ENCODE measurements at regions not wholly inside any gene's neighbourhood (a gene's known extent, or its start where the extent isn't known, plus 50 kb on each side); places are given as distances from the start of the nearest gene placed in this dataset.

- H3K27ac ChIP-seq = no peak overlapping the region
- peaks cover 2% of the 10 kb centered on the region; the same call in 1 of the 3 replicates for H3K9me3 ChIP-seq
- DNase-seq (ENCODE audit: low read depth in 1 of 2, low spot score in 1 of 2) = no peak
- ATAC-seq = no peak
- ChIA-PET POLR2A (no interaction called here), CTCF (no interaction called here)
- H3K4me2 ChIP-seq = no peak overlapping the region
- no peaks in the 10 kb centered on the region for H3K4me1 ChIP-seq
- no peak for FAIRE-seq
- TF ChIP-seq EP300 (IDR thresholded peaks at IDR 0.05) (no peak), HEYL (CRISPR knock-in tag; IDR thresholded peaks at IDR 0.05) (no peak), SMC3 (IDR thresholded peaks at IDR 0.05) (no peak), HDAC2 (IDR thresholded peaks at IDR 0.05) (no peak), FOSL2 (IDR thresholded peaks at IDR 0.05) (no peak), FOSL2 (CRISPR knock-in tag; IDR thresholded peaks at IDR 0.05) (no peak), TP53 (CRISPR knock-in tag; IDR thresholded peaks at IDR 0.05) (no peak), RAD21 (conservative IDR thresholded peaks at IDR 0.05 in 1 of 2, IDR thresholded peaks at IDR 0.05 in 1 of 2) (no peak), FOXS1 (CRISPR knock-in tag; IDR thresholded peaks at IDR 0.05) (no peak)
- TF ChIP-seq, protein P1, sequence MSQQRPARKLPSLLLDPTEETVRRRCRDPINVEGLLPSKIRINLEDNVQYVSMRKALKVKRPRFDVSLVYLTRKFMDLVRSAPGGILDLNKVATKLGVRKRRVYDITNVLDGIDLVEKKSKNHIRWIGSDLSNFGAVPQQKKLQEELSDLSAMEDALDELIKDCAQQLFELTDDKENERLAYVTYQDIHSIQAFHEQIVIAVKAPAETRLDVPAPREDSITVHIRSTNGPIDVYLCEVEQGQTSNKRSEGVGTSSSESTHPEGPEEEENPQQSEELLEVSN (IDR thresholded peaks at IDR 0.05; ENCODE audit: borderline replicate concordance, low read depth) = no peak
- TF ChIP-seq, protein P2, sequence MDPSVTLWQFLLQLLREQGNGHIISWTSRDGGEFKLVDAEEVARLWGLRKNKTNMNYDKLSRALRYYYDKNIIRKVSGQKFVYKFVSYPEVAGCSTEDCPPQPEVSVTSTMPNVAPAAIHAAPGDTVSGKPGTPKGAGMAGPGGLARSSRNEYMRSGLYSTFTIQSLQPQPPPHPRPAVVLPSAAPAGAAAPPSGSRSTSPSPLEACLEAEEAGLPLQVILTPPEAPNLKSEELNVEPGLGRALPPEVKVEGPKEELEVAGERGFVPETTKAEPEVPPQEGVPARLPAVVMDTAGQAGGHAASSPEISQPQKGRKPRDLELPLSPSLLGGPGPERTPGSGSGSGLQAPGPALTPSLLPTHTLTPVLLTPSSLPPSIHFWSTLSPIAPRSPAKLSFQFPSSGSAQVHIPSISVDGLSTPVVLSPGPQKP (IDR thresholded peaks at IDR 0.05; ENCODE audit: low read depth, low read length) = no peak
- TF ChIP-seq, protein P3, sequence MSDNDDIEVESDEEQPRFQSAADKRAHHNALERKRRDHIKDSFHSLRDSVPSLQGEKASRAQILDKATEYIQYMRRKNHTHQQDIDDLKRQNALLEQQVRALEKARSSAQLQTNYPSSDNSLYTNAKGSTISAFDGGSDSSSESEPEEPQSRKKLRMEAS (IDR thresholded peaks at IDR 0.05) = no peak
- WGBS (ENCODE audit: missing lambda C conversion rate) = 4% methylated on average over 1 of the region's 1 CpG
- no peak overlapping the region for H3K4me3 ChIP-seq
These were observed 340.8 kb downstream of the BCAT1 start for GRCh38 chr12:24608108-24608507.

DNA sequence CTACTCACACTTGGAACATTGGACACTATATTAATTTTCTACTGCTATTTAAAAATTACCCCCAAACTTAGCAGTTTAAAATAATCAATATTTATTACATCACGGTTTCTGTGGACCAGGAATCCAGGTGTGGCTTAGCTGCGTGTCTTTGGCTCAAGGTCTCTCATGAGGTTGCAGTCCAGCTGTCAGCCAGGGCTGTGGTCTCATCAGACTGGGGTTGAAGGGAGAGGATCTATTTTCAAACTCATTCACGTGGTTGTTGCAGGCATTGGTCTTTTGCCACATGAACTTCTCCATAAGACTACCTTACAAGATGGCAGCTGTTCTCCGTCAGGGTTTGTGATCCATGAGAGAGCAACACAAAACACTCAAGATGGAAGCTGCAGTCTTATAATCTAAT, 343.0 kb downstream of the BCAT1 start:
- Histone ChIP-seq H3K9me3 (no peaks in the 10 kb centered on the region; the same call in 2 of the 3 replicates), H3K4me3 (no peak overlapping the region), H3K4me2 (no peak overlapping the region), H3K4me1 (no peaks in the 10 kb centered on the region), H3K27ac (no peak overlapping the region)
- TF ChIP-seq MYC (IDR thresholded peaks at IDR 0.05; ENCODE audit: borderline replicate concordance, low read length) (no peak), CBX8 (IDR thresholded peaks at IDR 0.05) (no peak), CEBPB (IDR thresholded peaks at IDR 0.05) (no peak)
- TF ChIP-seq, protein P1 (IDR thresholded peaks at IDR 0.05; ENCODE audit: borderline replicate concordance, low read depth) = no peak
- DNase-seq (ENCODE audit: low read depth in 1 of 2, low spot score in 1 of 2) (no peak), FAIRE-seq (no peak), ATAC-seq (no peak)
- CTCF ChIA-PET = no interaction called here
- POLR2A ChIA-PET = no interaction called here
- 23% methylated on average over 4 of the region's 4 CpGs for WGBS (ENCODE audit: missing lambda C conversion rate)

- Histone ChIP-seq H3K9me3 (no peaks in the 10 kb centered on the region), H3K27ac (no peak overlapping the region), H3K4me1 (no peaks in the 10 kb centered on the region), H3K4me2 (no peak overlapping the region), H3K4me3 (no peak overlapping the region)
- POLR2A ChIA-PET = no interaction called here
- DNase-seq (ENCODE audit: low read depth in 1 of 2, low spot score in 1 of 2) (no peak), FAIRE-seq (no peak), ATAC-seq (no peak)
- CTCF ChIA-PET = no interaction called here
- TF ChIP-seq RNF2 (IDR thresholded peaks at IDR 0.05; ENCODE audit: borderline replicate concordance, low read depth) (no peak), CBX8 (IDR thresholded peaks at IDR 0.05) (no peak), RARB (CRISPR knock-in tag; IDR thresholded peaks at IDR 0.05) (no peak), JUNB (IDR thresholded peaks at IDR 0.05) (no peak), RAD21 (conservative IDR thresholded peaks at IDR 0.05 in 1 of 2, IDR thresholded peaks at IDR 0.05 in 1 of 2) (no peak), HDAC2 (IDR thresholded peaks at IDR 0.05) (no peak)
- TF ChIP-seq, protein P4, sequence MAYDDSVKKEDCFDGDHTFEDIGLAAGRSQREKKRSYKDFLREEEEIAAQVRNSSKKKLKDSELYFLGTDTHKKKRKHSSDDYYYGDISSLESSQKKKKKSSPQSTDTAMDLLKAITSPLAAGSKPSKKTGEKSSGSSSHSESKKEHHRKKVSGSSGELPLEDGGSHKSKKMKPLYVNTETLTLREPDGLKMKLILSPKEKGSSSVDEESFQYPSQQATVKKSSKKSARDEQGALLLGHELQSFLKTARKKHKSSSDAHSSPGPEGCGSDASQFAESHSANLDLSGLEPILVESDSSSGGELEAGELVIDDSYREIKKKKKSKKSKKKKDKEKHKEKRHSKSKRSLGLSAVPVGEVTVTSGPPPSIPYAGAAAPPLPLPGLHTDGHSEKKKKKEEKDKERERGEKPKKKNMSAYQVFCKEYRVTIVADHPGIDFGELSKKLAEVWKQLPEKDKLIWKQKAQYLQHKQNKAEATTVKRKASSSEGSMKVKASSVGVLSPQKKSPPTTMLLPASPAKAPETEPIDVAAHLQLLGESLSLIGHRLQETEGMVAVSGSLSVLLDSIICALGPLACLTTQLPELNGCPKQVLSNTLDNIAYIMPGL (CRISPR knock-in tag; IDR thresholded peaks at IDR 0.05; ENCODE audit: borderline replicate concordance) = no peak
- 43% methylated on average over 3 of the region's 3 CpGs for WGBS (ENCODE audit: missing lambda C conversion rate)
These were observed 343.4 kb downstream of the BCAT1 start for GRCh38 chr12:24605466-24605865.
